ENCODE measurements at regions not wholly inside any gene's neighbourhood (a gene's known extent, or its start where the extent isn't known, plus 50 kb on each side); places are given as distances from the start of the nearest gene placed in this dataset.

GRCh38 chr14:71574976-71575375 lies 357.3 kb upstream of the RGS6 start:
- TF ChIP-seq, protein P1, sequence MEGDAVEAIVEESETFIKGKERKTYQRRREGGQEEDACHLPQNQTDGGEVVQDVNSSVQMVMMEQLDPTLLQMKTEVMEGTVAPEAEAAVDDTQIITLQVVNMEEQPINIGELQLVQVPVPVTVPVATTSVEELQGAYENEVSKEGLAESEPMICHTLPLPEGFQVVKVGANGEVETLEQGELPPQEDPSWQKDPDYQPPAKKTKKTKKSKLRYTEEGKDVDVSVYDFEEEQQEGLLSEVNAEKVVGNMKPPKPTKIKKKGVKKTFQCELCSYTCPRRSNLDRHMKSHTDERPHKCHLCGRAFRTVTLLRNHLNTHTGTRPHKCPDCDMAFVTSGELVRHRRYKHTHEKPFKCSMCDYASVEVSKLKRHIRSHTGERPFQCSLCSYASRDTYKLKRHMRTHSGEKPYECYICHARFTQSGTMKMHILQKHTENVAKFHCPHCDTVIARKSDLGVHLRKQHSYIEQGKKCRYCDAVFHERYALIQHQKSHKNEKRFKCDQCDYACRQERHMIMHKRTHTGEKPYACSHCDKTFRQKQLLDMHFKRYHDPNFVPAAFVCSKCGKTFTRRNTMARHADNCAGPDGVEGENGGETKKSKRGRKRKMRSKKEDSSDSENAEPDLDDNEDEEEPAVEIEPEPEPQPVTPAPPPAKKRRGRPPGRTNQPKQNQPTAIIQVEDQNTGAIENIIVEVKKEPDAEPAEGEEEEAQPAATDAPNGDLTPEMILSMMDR (IDR thresholded peaks at IDR 0.05; ENCODE audit: low read length) = no peak
- TF ChIP-seq EZH2 (IDR thresholded peaks at IDR 0.05; ENCODE audit: borderline replicate concordance, low read length) = no peak
- no peaks in the 10 kb centered on the region for H3F3A ChIP-seq (ENCODE audit: insufficient read depth, low read length)
- no peaks in the 10 kb centered on the region for H4K20me1 ChIP-seq (ENCODE audit: insufficient read depth, low read length)
- no peak overlapping the region for H3K9ac ChIP-seq (ENCODE audit: low read length)
- H3K27ac ChIP-seq (ENCODE audit: low read depth, low read length, poor library complexity, severe bottlenecking) = no peak overlapping the region
- H3K4me2 ChIP-seq (ENCODE audit: low read length) = no peak overlapping the region
- H3K9me3 ChIP-seq (ENCODE audit: low read length) = no peaks in the 10 kb centered on the region
- no peaks in the 10 kb centered on the region for H3K27me3 ChIP-seq (ENCODE audit: insufficient read depth, low read length)
- H3K4me3 ChIP-seq (ENCODE audit: low read depth, low read length, poor library complexity, severe bottlenecking) = no peak overlapping the region
- no peaks in the 10 kb centered on the region for H3K36me3 ChIP-seq (ENCODE audit: insufficient read depth, low read length)
- H2AFZ ChIP-seq (ENCODE audit: low read length) = no peak overlapping the region
- H3K79me2 ChIP-seq (ENCODE audit: insufficient read depth, low read length) = no peaks in the 10 kb centered on the region
- peaks cover 27% of the 10 kb centered on the region for H3K4me1 ChIP-seq (ENCODE audit: insufficient read depth, low read length, severe bottlenecking)
- H3K9me2 ChIP-seq (ENCODE audit: low read depth, low read length) = no peaks in the 10 kb centered on the region

DNA sequence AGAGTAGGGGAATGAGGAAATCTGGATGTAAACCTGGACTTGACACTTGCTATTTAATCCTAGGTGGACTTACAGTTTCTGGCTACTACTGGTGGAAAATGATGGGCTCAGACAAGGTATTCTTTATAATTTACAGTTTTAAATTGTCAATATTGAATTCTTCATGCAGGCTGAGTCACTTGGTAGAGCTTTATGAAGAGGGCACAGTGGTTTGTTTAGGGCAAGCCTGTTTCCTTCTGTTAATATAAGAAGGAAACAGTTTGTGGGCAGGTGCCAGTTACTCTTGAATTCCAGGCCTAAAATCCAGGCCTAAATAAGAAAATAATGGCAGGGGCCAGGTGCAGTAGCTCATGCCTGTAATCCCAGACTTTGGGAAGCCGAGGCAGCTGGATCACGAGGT lies 355.8 kb upstream of the RGS6 start:
- H4K20me1 ChIP-seq (ENCODE audit: insufficient read depth, low read length) = no peaks in the 10 kb centered on the region
- H3K36me3 ChIP-seq (ENCODE audit: insufficient read depth, low read length) = no peaks in the 10 kb centered on the region
- no peak overlapping the region for H3K9ac ChIP-seq (ENCODE audit: low read length)
- H3K4me2 ChIP-seq (ENCODE audit: low read length) = no peak overlapping the region
- no peaks in the 10 kb centered on the region for H3K27me3 ChIP-seq (ENCODE audit: insufficient read depth, low read length)
- no peaks in the 10 kb centered on the region for H3F3A ChIP-seq (ENCODE audit: insufficient read depth, low read length)
- H3K27ac ChIP-seq (ENCODE audit: low read depth, low read length, poor library complexity, severe bottlenecking) = no peak overlapping the region
- no peaks in the 10 kb centered on the region for H3K9me2 ChIP-seq (ENCODE audit: low read depth, low read length)
- H3K4me1 ChIP-seq (ENCODE audit: insufficient read depth, low read length, severe bottlenecking) = peaks cover 27% of the 10 kb centered on the region
- no peaks in the 10 kb centered on the region for H3K9me3 ChIP-seq (ENCODE audit: low read length)
- H3K4me3 ChIP-seq (ENCODE audit: low read depth, low read length, poor library complexity, severe bottlenecking) = no peak overlapping the region
- H2AFZ ChIP-seq (ENCODE audit: low read length) = no peak overlapping the region
- H3K79me2 ChIP-seq (ENCODE audit: insufficient read depth, low read length) = no peaks in the 10 kb centered on the region
- TF ChIP-seq, protein P1 (IDR thresholded peaks at IDR 0.05; ENCODE audit: low read length) = no peak
- no peak for TF ChIP-seq EZH2 (IDR thresholded peaks at IDR 0.05; ENCODE audit: borderline replicate concordance, low read length)

GRCh38 chr14:71579331-71579730 lies 352.9 kb upstream of the RGS6 start:
- no peaks in the 10 kb centered on the region for H3K79me2 ChIP-seq (ENCODE audit: insufficient read depth, low read length)
- no peak for TF ChIP-seq EZH2 (IDR thresholded peaks at IDR 0.05; ENCODE audit: borderline replicate concordance, low read length)
- TF ChIP-seq, protein P1 (IDR thresholded peaks at IDR 0.05; ENCODE audit: low read length) = no peak
- H3K4me3 ChIP-seq (ENCODE audit: low read depth, low read length, poor library complexity, severe bottlenecking) = no peak overlapping the region
- H3K9me3 ChIP-seq (ENCODE audit: low read length) = no peaks in the 10 kb centered on the region
- H3K4me2 ChIP-seq (ENCODE audit: low read length) = no peak overlapping the region
- H3K36me3 ChIP-seq (ENCODE audit: insufficient read depth, low read length) = no peaks in the 10 kb centered on the region
- no peak overlapping the region for H3K27ac ChIP-seq (ENCODE audit: low read depth, low read length, poor library complexity, severe bottlenecking)
- H3K4me1 ChIP-seq (ENCODE audit: insufficient read depth, low read length, severe bottlenecking) = peaks cover 27% of the 10 kb centered on the region
- no peak overlapping the region for H2AFZ ChIP-seq (ENCODE audit: low read length)
- H3K9me2 ChIP-seq (ENCODE audit: low read depth, low read length) = no peaks in the 10 kb centered on the region
- H3K27me3 ChIP-seq (ENCODE audit: insufficient read depth, low read length) = no peaks in the 10 kb centered on the region
- H4K20me1 ChIP-seq (ENCODE audit: insufficient read depth, low read length) = no peaks in the 10 kb centered on the region
- H3F3A ChIP-seq (ENCODE audit: insufficient read depth, low read length) = no peaks in the 10 kb centered on the region
- H3K9ac ChIP-seq (ENCODE audit: low read length) = no peak overlapping the region

Measured in OCI-LY1 (cell line).